Midbrain (tissue), 1 donor: ENCODE measurements at regions not wholly inside any gene's neighbourhood (a gene's known extent, or its start where the extent isn't known, plus 50 kb on each side); places are given as distances from the start of the nearest gene placed in this dataset.

Experiments used
- DNase-seq: peaks from one replicate; lab custom pipeline; 2025; lab: John Stamatoyannopoulos, UW

DNA sequence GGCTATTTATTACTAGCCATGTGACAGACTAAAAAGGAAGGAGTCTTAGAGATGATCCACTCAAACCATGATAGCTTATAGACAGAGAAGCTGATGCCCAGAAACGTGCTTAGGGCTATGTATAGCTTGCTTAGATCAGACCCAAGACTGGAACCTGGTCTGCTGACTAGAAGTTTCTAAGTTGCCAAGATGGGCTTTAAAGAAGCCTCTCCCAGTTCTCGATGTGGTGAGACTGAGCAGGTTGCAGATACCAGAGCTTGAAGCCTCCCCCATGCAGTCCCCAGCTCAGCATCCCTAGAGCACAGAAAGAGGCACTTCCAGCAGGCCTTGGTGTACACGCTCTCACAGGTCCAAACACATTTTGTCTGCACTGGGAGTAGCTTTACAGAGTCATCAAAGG is 51.1 kb upstream of the ATP10B start:
- no peak for DNase-seq
